ENCODE measurements at regions not wholly inside any gene's neighbourhood (a gene's known extent, or its start where the extent isn't known, plus 50 kb on each side); places are given as distances from the start of the nearest gene placed in this dataset.
"Not testable (repeated sequence)": the region's sequence is repeated elsewhere in the genome, so short reads cannot be mapped to it uniquely, and the experiment has no call there.

- no peak for DNase-seq (ENCODE audit: extremely low read depth, low read depth)
- no peak for TF ChIP-seq CTCF (IDR thresholded peaks at IDR 0.05; ENCODE audit: low read depth, low read length)
Observed at GRCh38 chr10:2340831-2341647, 603.7 kb upstream of the ADARB2 start.

DNA sequence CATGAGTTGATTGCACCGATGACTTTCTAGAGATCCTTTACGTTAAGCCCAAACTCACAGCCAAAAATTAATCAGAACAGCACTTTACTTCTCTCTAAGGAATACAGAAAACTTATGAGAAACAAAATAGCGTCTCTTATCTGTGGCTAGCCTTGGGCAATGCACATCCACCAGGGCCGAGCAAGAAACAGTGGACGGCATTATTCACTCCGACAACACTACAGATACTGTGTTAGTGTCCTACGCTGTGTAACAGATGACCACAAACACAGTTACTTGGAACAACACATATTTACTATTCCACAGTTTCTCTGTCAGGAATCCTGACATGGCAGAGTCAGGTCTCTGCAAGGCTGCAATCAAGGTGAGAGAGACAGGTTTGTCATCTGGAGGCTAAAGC lies 598.3 kb upstream of the ADARB2 start:
- no peak for TF ChIP-seq CTCF (IDR thresholded peaks at IDR 0.05; ENCODE audit: low read depth, low read length)
- no peak for DNase-seq (ENCODE audit: extremely low read depth, low read depth)

DNA sequence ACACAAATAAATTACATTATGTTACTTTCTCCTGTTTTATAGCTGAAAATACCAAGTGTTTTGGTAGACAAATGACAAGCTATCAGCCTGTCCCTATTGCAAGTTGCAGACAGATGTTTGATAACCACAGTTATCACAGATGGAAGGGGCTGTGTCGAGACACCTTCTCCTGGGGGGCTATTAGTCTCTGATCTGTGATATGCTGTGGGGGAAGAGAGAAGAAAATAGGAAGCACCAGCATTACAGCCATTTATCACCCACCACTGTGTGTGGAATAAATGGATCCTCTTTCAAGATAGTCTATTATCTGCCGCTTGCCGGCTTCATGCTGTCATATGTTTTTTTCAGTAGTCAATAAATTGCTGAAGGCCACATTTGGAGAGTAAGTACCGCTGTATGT lies 597.2 kb upstream of the ADARB2 start:
- DNase-seq (ENCODE audit: extremely low read depth, low read depth) = no peak
- TF ChIP-seq CTCF (IDR thresholded peaks at IDR 0.05; ENCODE audit: low read depth, low read length) = no peak

- no peak for DNase-seq (ENCODE audit: extremely low read depth, low read depth)
- TF ChIP-seq CTCF (IDR thresholded peaks at IDR 0.05; ENCODE audit: low read depth, low read length) = no peak
Observed at GRCh38 chr10:2329082-2329481, 591.8 kb upstream of the ADARB2 start.

- no peak for TF ChIP-seq CTCF (IDR thresholded peaks at IDR 0.05; ENCODE audit: low read depth, low read length)
- DNase-seq (ENCODE audit: extremely low read depth, low read depth) = no peak
Observed at GRCh38 chr10:2326411-2326810, 589.1 kb upstream of the ADARB2 start.

GRCh38 chr10:2315045-2315485 lies 577.7 kb upstream of the ADARB2 start:
- not testable (repeated sequence) for DNase-seq (ENCODE audit: extremely low read depth, low read depth)

DNA sequence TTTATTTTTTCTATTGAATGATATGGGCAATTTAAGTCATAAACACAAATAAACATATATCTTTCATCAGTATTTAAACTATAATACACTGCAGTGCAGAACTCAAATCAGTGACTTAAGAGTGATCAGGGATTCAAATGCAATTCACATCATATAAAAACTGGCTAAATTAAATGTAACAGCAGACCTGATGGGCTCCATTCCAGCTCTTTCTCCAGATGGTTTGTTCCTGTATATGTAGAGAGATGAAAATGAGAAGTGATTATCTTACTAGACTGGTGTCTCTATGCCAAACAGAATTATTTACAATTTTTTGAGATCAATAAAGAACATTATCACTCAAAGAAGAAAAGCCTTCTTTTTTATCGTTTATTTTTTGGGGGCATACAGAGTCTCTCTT lies 568.8 kb upstream of the ADARB2 start:
- no peak for DNase-seq (ENCODE audit: extremely low read depth, low read depth)
- no peak for TF ChIP-seq CTCF (IDR thresholded peaks at IDR 0.05; ENCODE audit: low read depth, low read length)

GRCh38 chr10:2303169-2303568 lies 565.8 kb upstream of the ADARB2 start:
- no peak for TF ChIP-seq CTCF (IDR thresholded peaks at IDR 0.05; ENCODE audit: low read depth, low read length)
- DNase-seq (ENCODE audit: extremely low read depth, low read depth) = no peak
